GM10248 (cell line): ENCODE measurements at regions not wholly inside any gene's neighbourhood (a gene's known extent, or its start where the extent isn't known, plus 50 kb on each side); places are given as distances from the start of the nearest gene placed in this dataset.

Experiments used
- CTCF ChIA-PET: fragments of 300-600 bp; sonication (Branson Sonifier 250); formaldehyde crosslinking; extraction: SDS; loops from one replicate; lab custom pipeline; 2021; ENCODE audit warnings: antibody characterized with exemption; lab: Yijun Ruan, JAX
- POLR2A ChIA-PET: fragments of 350-650 bp; sonication (Branson Sonifier 250); formaldehyde crosslinking; extraction: SDS; loops from one replicate; lab custom pipeline; 2020; ENCODE audit warnings: antibody characterized with exemption; lab: Yijun Ruan, JAX
- DNase-seq: peaks from one replicate; pipeline ENCODE4 v3.0.0; 2012; ENCODE audit errors: extremely low spot score
- CTCF ChIP-seq: IDR thresholded peaks from 2 replicates; pipeline ENCODE4 v1.5.1; 2012; ENCODE audit warnings: mild to moderate bottlenecking, low read depth; ENCODE audit errors: extremely low read depth, missing control alignments, control extremely low read depth

GRCh38 chr20:1712634-1713624 is 55.4 kb upstream of the SIRPG start:
- ChIA-PET CTCF (no interaction called here), POLR2A (no interaction called here)
- no peak for DNase-seq
- TF ChIP-seq CTCF = no peak

GRCh38 chr20:1711826-1712601 is 54.4 kb upstream of the SIRPG start:
- CTCF ChIA-PET = no interaction called here
- no peak for DNase-seq
- TF ChIP-seq CTCF = no peak
- POLR2A ChIA-PET = no interaction called here

GRCh38 chr20:1711266-1711665 is 53.7 kb upstream of the SIRPG start:
- DNase-seq = no peak
- ChIA-PET POLR2A (no interaction called here), CTCF (no interaction called here)
- no peak for TF ChIP-seq CTCF

- DNase-seq = no peak
- no peak for TF ChIP-seq CTCF
- ChIA-PET POLR2A (no interaction called here), CTCF (interaction anchor here (1.0 kb wide), 1 partner anchor 24 kb away, joined by 3 read pairs; no protein-coding TSS in a partner anchor)
Observed at GRCh38 chr20:1710484-1710883, 52.9 kb upstream of the SIRPG start.

- no peak for TF ChIP-seq CTCF
- no peak for DNase-seq
- ChIA-PET POLR2A (no interaction called here), CTCF (interaction anchor here (1.2 kb wide), 1 partner anchor 10 kb away, joined by 3 read pairs; no protein-coding TSS in a partner anchor)
Observed at GRCh38 chr20:1707588-1708449, 50.2 kb upstream of the SIRPG start.
